Activated naive CD8-positive, alpha-beta T cell treated with anti-CD3 and anti-CD28 coated beads, Interleukin-2, amount 50 U/mL, for 16 hours (primary cell): ENCODE measurements at regions not wholly inside any gene's neighbourhood (a gene's known extent, or its start where the extent isn't known, plus 50 kb on each side); places are given as distances from the start of the nearest gene placed in this dataset.
"Not testable (repeated sequence)": the region's sequence is repeated elsewhere in the genome, so short reads cannot be mapped to it uniquely, and the experiment has no call there.

Experiments used
- DNase-seq: peaks from one replicate; pipeline ENCODE4 v3.0.0-alpha.2; 2020; ENCODE audit warnings: low read depth, low spot score

DNA sequence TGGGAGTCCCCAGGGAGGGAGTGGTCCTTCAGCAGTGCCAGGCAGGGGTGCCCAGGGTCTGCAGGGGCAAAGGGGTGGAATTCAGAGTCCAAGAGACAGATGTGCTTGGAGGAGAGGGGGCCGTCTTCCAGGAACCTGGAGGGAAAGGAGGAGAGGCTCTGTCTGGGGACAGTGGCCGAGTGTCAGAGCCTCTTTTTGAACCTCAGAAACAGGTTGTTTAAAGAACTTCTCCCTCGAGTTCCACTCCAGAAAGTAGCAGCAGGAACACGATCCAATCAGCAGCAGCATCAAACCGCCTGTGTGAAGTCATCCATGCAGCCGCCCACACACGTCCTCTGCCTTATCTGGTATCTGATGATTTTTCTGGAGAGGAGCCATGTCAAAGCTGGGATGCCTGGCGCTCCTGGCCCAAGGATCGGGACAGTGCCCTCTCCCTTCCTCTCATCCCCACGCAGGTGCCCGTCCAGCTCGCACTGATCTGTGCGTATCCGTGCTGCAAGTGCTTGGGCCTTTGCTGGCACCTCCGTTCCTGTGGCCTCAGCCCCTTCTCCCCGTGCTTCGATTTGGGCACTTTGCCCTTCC, 205.1 kb downstream of the NDUFA10 start:
- no peak for DNase-seq

DNA sequence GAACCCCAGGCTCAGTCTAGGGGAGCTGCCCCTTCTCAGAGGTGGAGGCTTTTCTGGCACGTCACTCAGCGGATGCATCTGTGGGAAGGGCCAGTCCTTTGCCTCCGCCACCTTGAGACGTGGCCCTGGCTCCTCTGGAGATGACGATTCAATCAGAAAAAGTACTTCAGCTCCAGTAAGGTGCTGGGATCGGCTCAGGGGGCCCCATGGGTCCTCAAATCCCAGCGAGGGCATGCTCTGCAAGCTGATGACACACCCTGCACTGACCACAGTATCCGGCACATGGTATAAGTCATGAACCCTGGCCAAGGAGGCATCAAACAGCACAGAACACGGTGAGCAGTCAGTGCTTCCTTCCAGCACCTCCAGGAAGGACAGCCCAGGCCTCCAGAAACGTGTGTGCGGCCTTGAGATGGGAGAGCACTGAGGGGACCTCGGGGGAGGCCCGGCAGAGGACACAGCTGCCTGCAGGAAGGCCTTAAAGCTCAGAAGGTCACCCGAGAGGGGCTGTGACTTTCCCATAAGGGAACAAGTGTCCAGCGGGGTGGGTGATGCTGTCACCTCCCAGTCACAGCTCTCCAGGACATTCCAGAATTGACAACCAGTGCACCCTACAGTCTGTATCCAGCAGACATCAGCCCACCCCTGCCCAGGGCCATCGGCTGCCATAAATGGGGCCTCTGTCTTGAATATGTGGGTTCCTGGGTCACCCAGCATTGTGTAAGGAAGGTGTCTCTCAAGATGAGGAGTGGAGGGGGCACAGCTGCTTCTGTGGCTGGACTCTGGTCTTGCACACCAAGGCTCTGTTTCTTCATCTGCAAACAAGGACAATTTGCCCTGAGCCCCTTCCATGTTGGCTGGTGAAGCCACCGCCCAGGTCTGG, 205.8 kb downstream of the NDUFA10 start:
- DNase-seq = no peak

- DNase-seq = no peak
These were observed 206.6 kb downstream of the NDUFA10 start for GRCh38 chr2:239818531-239819011.

DNA sequence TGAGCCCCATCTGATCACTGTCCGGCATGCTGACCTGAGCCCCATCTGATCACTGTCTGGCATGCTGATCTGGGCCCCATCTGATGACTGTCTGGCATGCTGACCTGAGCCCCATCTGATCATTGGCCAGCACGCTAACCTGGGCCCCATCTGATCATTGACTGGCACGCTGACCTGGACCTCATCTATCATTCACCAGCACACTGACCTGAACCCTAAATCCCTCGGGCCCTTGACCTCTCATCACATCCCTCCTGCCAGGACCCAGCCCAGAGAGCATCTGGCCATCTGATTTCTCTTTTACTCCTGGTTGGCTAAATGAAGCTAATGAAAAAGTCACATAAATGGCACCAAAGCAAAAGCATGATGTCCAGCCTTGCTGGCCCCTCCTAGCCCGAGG, 207.1 kb downstream of the NDUFA10 start:
- no peak for DNase-seq

DNA sequence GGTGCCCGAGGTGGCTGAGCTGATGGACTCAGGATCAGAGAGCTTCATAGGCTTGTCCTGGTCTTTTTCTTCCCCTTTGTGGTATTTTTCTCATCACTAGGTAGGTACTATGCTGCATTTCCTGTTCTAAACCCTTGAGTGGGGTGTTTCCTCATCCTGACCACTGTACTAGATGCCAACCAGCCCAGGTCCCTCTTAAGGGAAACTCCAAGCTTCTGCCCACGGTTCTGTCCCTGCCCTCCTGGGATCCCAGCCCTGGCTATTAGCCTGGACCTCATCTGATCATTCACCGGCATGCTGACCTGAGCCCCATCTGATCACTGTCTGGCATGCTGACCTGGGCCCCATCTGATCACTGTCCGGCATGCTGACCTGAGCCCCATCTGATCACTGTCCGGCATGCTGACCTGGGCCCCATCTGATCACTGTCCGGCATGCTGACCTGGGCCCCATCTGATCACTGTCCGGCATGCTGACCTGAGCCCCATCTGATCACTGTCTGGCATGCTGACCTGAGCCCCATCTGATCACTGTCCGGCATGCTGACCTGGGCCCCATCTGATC, 207.6 kb downstream of the NDUFA10 start:
- not testable (repeated sequence) for DNase-seq

DNA sequence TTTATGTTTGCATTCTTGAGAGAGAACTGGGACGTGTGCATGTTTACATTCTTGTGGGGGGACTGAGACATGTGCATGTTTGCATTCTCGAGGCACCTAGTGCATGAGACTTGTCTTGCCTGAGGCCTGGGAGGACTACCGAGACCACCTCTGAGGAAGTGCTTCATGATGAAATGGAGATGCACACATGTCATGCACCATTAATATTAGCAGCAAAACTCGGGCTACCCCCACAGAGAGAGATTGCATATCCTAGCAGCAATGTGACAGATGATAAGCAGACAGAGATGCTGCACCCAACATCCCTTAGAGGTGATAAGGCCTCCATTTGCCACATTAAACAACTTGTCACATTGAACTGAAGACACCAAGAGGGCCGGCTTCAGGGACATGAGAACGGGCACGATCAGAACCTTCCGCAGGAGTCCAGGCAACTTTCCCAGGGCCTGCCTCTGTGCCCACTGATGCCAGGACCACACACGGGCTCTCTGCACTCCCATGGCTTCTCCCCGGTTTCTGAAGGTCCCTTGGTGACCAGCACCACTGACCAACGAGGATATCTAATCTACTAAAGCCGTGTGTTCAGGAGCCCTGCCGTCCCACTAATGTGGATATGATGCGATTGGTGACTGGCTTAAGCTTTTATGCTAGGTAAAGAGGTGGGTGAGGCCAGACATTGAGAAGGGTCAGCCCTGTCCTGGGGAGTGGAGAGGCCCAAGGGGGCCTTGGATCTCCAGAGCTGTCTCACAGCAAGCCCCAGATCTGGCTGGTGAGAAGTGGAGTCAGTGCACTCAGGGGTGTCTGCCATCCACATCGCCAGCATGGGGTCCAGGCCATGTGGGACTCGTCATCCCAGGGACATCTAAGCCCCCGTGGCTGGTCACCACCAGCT, 208.3 kb downstream of the NDUFA10 start:
- DNase-seq = no peak

GRCh38 chr2:239815671-239816070, 209.5 kb downstream of the NDUFA10 start:
- DNase-seq = no peak

GRCh38 chr2:239814861-239815601, 210.1 kb downstream of the NDUFA10 start:
- DNase-seq = no peak

- DNase-seq = no peak
These were observed 210.9 kb downstream of the NDUFA10 start for GRCh38 chr2:239814116-239814860.

GRCh38 chr2:239813261-239814115, 211.7 kb downstream of the NDUFA10 start:
- DNase-seq = no peak

- no peak for DNase-seq
These were observed 213.2 kb downstream of the NDUFA10 start for GRCh38 chr2:239811806-239812560.

DNA sequence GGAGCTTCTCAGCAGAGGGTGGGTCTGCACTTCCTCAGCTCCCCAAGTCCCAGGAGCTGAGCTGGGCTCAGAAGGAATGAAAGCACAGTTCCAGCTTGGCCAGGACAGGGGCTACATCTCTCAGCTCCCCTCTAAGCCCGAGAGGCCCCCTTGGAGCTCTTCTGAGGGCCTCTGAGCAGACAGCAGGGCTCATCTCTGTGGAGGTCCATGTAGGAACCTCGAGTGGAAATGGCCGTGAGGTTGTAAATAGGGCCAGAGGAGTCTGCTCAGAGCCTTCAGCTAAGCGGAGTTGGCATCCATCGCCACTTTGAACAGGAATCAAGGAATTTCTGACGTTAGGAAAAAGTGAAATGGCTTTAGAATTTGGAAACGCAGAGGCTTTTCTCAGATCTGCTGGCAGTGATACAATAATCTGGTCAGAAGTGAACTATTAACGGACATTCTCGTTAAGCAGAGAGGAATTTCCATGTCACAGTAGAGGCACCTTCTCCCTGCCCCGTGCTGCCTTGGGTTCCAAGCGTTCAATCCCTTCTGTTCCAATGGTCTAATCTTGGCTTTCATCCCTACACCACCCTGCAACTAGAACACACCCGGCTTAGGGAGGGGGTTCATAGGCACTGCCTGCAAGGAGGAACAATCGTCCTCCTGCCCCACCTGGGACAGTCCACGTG, 213.9 kb downstream of the NDUFA10 start:
- DNase-seq = no peak

DNA sequence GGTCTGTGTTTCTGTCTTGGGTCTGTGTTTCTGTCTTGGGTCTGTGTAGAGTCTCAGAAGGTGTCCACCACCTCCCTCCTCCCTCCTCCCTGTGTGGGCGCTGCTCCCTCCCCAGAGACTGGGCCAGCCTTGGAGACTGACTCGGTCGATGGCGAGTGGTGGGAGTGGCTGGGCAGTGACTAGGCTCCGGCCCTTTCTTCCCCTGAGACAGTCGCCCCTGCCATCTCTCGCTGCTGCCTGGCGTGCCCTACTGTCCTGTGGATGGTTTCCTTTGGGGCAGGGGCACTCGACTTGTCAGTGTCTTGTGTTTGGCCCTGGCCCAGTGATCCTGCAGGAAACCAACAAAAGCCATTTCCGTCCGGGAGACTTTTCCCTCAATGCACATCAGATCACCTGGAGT, 215.8 kb downstream of the NDUFA10 start:
- DNase-seq = no peak

- DNase-seq = no peak
These were observed 217.6 kb downstream of the NDUFA10 start for GRCh38 chr2:239807568-239807967.

- no peak for DNase-seq
These were observed 218.2 kb downstream of the NDUFA10 start for GRCh38 chr2:239806758-239807434.

- no peak for DNase-seq
These were observed 218.9 kb downstream of the NDUFA10 start for GRCh38 chr2:239806276-239806675.

- DNase-seq = no peak
These were observed 219.7 kb downstream of the NDUFA10 start for GRCh38 chr2:239805414-239805813.

- DNase-seq = no peak
These were observed 220.2 kb downstream of the NDUFA10 start for GRCh38 chr2:239805043-239805329.
